K562 (cell line): ENCODE measurements at regions not wholly inside any gene's neighbourhood (a gene's known extent, or its start where the extent isn't known, plus 50 kb on each side); places are given as distances from the start of the nearest gene placed in this dataset.
A peak's percentile ranks its signal among the peaks of the same experiment; 100 is the strongest.

ENCODE experiments used
- CTCF ChIP-seq, 3 experiments: IDR thresholded peaks in 2 of 3; conservative IDR thresholded peaks in 1 of 3; 2 replicates each; pipeline ENCODE4 v1.5.1; 2011 to 2012; ENCODE audit warnings: low read length in 3 of 3, mild to moderate bottlenecking in 3 of 3, control low read depth in 2 of 3, improper control_type of control experiment in 1 of 3, inconsistent platforms in 1 of 3, low read depth in 1 of 3, mixed read lengths in 1 of 3, moderate library complexity in 1 of 3; ENCODE audit not compliant: insufficient read depth in 2 of 3
- HDAC2 ChIP-seq: fragments of 450-650 bp; IDR thresholded peaks from 2 replicates; pipeline ENCODE4 v1.6.1; 2016; ENCODE audit warnings: mild to moderate bottlenecking
- MYNN ChIP-seq, 2 experiments: sonication (generic); formaldehyde crosslinking in 1 of 2; IDR thresholded peaks; 2 replicates each; pipeline versions ENCODE4 v1.5.0 to v1.6.1; 2016 to 2020; ENCODE audit warnings: antibody characterized with exemption in 1 of 2, missing genetic modification reagents in 1 of 2
- POLR2AphosphoS5 ChIP-seq: IDR thresholded peaks from 2 replicates; pipeline ENCODE4 v1.6.1; 2011; ENCODE audit warnings: mild to moderate bottlenecking, low read depth, low read length, moderate library complexity; ENCODE audit not compliant: control insufficient read depth, insufficient read depth
- RAD21 ChIP-seq, 2 experiments: fragments of 250-450 bp in 1 of 2; fragments of 450-650 bp in 1 of 2; sonication (Bioruptor Pico) in 1 of 2; formaldehyde crosslinking in 1 of 2; IDR thresholded peaks in 1 of 2; conservative IDR thresholded peaks in 1 of 2; 2 replicates each; pipeline versions ENCODE4 v1.4.0 to v1.8.0; 2020 to 2022; ENCODE audit warnings: mild to moderate bottlenecking in 2 of 2, moderate library complexity in 1 of 2
- RBM17 ChIP-seq: fragments of 200-400 bp; formaldehyde crosslinking; IDR thresholded peaks from 2 replicates; pipeline ENCODE4 v1.6.1; 2017; ENCODE audit warnings: low read depth, mild to moderate bottlenecking, low read length, borderline replicate concordance
- SP1 ChIP-seq: sonication (generic); formaldehyde crosslinking; IDR thresholded peaks from 2 replicates; pipeline ENCODE4 v1.8.1; 2022; ENCODE audit warnings: mild to moderate bottlenecking, missing genetic modification reagents
- ZNF124 ChIP-seq: sonication (generic); formaldehyde crosslinking; IDR thresholded peaks from 2 replicates; pipeline ENCODE4 v1.8.1; 2022; ENCODE audit warnings: missing genetic modification reagents
- ZNF212 ChIP-seq: fragments of 450-650 bp; formaldehyde crosslinking; IDR thresholded peaks from 2 replicates; pipeline ENCODE4 v1.4.0; 2020; ENCODE audit warnings: mild to moderate bottlenecking
- TF ChIP-seq, protein P1 (sequence below): sonication (generic); formaldehyde crosslinking; IDR thresholded peaks from 2 replicates; pipeline ENCODE4 v1.8.1; 2022; ENCODE audit warnings: missing genetic modification reagents

DNA sequence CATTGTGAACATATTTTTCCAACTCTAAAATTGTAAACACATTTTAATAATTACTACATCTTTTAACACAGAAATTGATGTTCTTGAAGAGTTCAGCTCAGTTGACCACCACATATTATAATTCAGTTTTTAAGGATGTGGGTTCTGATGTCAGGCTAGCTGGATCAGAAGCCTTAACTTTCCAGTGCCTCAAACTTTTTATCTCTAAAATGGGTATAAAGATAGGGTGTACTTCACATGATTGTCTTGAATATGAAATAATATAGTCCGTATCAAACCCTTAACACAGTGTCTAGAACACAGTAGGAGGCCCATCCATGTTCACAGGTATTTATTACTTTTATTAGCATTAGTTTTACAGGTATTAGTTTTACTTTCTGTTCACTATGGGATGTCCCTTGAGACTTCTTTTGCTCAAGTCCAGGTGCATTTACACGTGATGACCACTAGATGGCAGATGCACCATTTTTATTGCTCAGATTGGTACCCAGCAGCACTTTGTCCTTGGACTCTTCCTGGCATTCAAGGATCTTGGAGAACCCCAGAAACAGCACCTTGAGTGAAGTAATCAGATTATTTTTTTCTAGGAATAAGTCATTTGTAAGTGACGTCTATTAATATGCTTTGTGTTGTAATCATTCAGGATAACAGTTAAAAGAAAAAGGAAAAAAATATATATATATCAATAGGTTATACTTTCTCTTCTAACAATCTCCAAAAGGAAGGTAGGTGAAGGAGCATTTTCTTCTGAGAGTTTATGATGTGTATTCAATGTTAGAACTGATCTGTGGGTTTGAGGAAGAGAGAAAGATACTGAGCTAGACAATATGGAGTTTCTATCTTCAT lies 580.2 kb downstream of the ETNK1 start:
- TF ChIP-seq ZNF212 (no peak), ZNF124 (CRISPR knock-in tag) (no peak), POLR2AphosphoS5 (no peak), SP1 (CRISPR knock-in tag) (no peak), HDAC2 (no peak), MYNN (IDR thresholded peaks at IDR 0.05) (no peak), MYNN (CRISPR knock-in tag; IDR thresholded peaks at IDR 0.05) (no peak), RAD21 (CRISPR knock-in tag; conservative IDR thresholded peaks at IDR 0.05 in 1 of 2, IDR thresholded peaks at IDR 0.05 in 1 of 2) (peak; percentile 84 to 90), RBM17 (no peak), CTCF (IDR thresholded peaks at IDR 0.05 in 2 of 3, conservative IDR thresholded peaks at IDR 0.05 in 1 of 3; ENCODE audit: insufficient read depth in 2 of 3, low read depth in 1 of 3, low read length in 3 of 3) (peak; percentile 66 to 80 (median 75))
- TF ChIP-seq, protein P1, sequence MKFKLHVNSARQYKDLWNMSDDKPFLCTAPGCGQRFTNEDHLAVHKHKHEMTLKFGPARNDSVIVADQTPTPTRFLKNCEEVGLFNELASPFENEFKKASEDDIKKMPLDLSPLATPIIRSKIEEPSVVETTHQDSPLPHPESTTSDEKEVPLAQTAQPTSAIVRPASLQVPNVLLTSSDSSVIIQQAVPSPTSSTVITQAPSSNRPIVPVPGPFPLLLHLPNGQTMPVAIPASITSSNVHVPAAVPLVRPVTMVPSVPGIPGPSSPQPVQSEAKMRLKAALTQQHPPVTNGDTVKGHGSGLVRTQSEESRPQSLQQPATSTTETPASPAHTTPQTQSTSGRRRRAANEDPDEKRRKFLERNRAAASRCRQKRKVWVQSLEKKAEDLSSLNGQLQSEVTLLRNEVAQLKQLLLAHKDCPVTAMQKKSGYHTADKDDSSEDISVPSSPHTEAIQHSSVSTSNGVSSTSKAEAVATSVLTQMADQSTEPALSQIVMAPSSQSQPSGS (CRISPR knock-in tag) = no peak
